A673 (cell line): ENCODE measurements at regions not wholly inside any gene's neighbourhood (a gene's known extent, or its start where the extent isn't known, plus 50 kb on each side); places are given as distances from the start of the nearest gene placed in this dataset.

Experiments
- BruUV-seq: library from RNA; stranded (reverse); fragments of 400-500 nt; replicated peaks from 2 replicates; lab custom pipeline; 2021; lab: Mats Ljungman, UMichigan
- CTCF ChIA-PET: fragments of 300-600 bp; sonication (Branson Sonifier 250); formaldehyde crosslinking; loops from one replicate; lab custom pipeline; 2022; ENCODE audit warnings: antibody characterized with exemption; lab: Charles Lee
- POLR2A ChIA-PET: fragments of 300-600 bp; sonication (Branson Sonifier 250); formaldehyde crosslinking; loops from one replicate; lab custom pipeline; 2022; ENCODE audit warnings: antibody characterized with exemption; ENCODE audit not compliant: low non-redundant PET; lab: Charles Lee
- DNase-seq: peaks from one replicate; pipeline ENCODE4 v3.0.0-alpha.2; 2015; ENCODE audit warnings: low spot score
- H3K27ac ChIP-seq: fragments of 200-600 bp; sonication (generic); 2 replicates; pipeline ENCODE4 v1.5.1; 2016; ENCODE audit warnings: mixed run types, low read depth, mild to moderate bottlenecking, mixed read lengths, antibody characterized with exemption, low read length; ENCODE audit not compliant: poor library complexity, severe bottlenecking
- H3K27me3 ChIP-seq: fragments of 200-600 bp; sonication (generic); replicated peaks from 2 replicates; pipeline ENCODE4 v1.6.1; 2017; ENCODE audit warnings: mixed run types, low read depth, mild to moderate bottlenecking, mixed read lengths, antibody characterized with exemption, low read length; ENCODE audit not compliant: insufficient read depth, poor library complexity
- H3K36me3 ChIP-seq: fragments of 200-600 bp; sonication (generic); 2 replicates; pipeline ENCODE4 v1.6.1; 2016; ENCODE audit warnings: mixed run types, mild to moderate bottlenecking, mixed read lengths, antibody characterized with exemption, low read length; ENCODE audit not compliant: insufficient read depth, poor library complexity, severe bottlenecking
- H3K4me1 ChIP-seq: fragments of 200-600 bp; sonication (generic); 2 replicates; pipeline ENCODE4 v1.6.1; 2017; ENCODE audit warnings: mixed run types, mild to moderate bottlenecking, mixed read lengths, antibody characterized with exemption, low read length; ENCODE audit not compliant: insufficient read depth, poor library complexity, severe bottlenecking
- H3K4me3 ChIP-seq: fragments of 200-600 bp; sonication (generic); 2 replicates; pipeline ENCODE4 v1.5.1; 2016; ENCODE audit warnings: low read depth, mixed run types, mild to moderate bottlenecking, mixed read lengths, low read length; ENCODE audit not compliant: poor library complexity, severe bottlenecking
- H3K9me3 ChIP-seq: fragments of 200-600 bp; sonication (generic); 2 replicates; pipeline ENCODE4 v1.6.1; 2016; ENCODE audit warnings: mixed run types, low read depth, mild to moderate bottlenecking, mixed read lengths, antibody characterized with exemption, low read length; ENCODE audit not compliant: poor library complexity, severe bottlenecking
- CTCF ChIP-seq: fragments of 300-800, 200-600 bp; sonication (generic); conservative IDR thresholded peaks from 2 replicates; pipeline ENCODE4 v1.5.1; 2017; ENCODE audit warnings: low read depth, mild to moderate bottlenecking, antibody characterized with exemption, low read length, moderate library complexity, mixed read lengths
- EZH2 ChIP-seq: fragments of 200-600 bp; sonication (generic); IDR thresholded peaks from 2 replicates; pipeline ENCODE4 v1.6.1; 2017; ENCODE audit warnings: borderline replicate concordance, low read depth, mild to moderate bottlenecking, mixed read lengths, antibody characterized with exemption, low read length; ENCODE audit not compliant: poor library complexity, severe bottlenecking
- intact Hi-C: fragments of 100-400 bp; cut with micrococcal nuclease; formaldehyde crosslinking; loops from one replicate; pipeline ENCODE4 v1.10.0; 2022; ENCODE audit not compliant: unreplicated experiment

- intact Hi-C loops, result no loop called here
- no peaks in the 10 kb centered on the region for H3K4me1 ChIP-seq
- CTCF ChIA-PET, result no interaction called here
- H3K9me3 ChIP-seq, result no peaks in the 10 kb centered on the region
- no peak overlapping the region for H3K27ac ChIP-seq
- no peak for DNase-seq
- TF ChIP-seq CTCF, result no peak
- TF ChIP-seq EZH2, result no peak
- no peaks in the 10 kb centered on the region for H3K36me3 ChIP-seq
- no peak overlapping the region for H3K4me3 ChIP-seq
- POLR2A ChIA-PET, result no interaction called here
- no TSS peak for BruUV-seq
- no peaks in the 10 kb centered on the region for H3K27me3 ChIP-seq
These were observed 151.5 kb upstream of the CADPS start for GRCh38 chr3:63026722-63027121.

- Histone ChIP-seq H3K27ac (no peak overlapping the region), H3K27me3 (no peaks in the 10 kb centered on the region), H3K4me3 (no peak overlapping the region), H3K9me3 (no peaks in the 10 kb centered on the region), H3K36me3 (no peaks in the 10 kb centered on the region), H3K4me1 (no peaks in the 10 kb centered on the region)
- POLR2A ChIA-PET, result no interaction called here
- no peak for DNase-seq
- CTCF ChIA-PET, result no interaction called here
- TF ChIP-seq EZH2 (no peak), CTCF (no peak)
- intact Hi-C loops, result no loop called here
- no TSS peak for BruUV-seq
These were observed 154.1 kb upstream of the CADPS start for GRCh38 chr3:63029326-63029725.

- BruUV-seq, result no TSS peak
- Histone ChIP-seq H3K27ac (no peak overlapping the region), H3K4me1 (no peaks in the 10 kb centered on the region), H3K4me3 (no peak overlapping the region), H3K9me3 (no peaks in the 10 kb centered on the region), H3K36me3 (no peaks in the 10 kb centered on the region), H3K27me3 (no peaks in the 10 kb centered on the region)
- TF ChIP-seq CTCF (no peak), EZH2 (no peak)
- ChIA-PET CTCF (no interaction called here), POLR2A (no interaction called here)
- no peak for DNase-seq
- intact Hi-C loops, result no loop called here
These were observed 154.7 kb upstream of the CADPS start for GRCh38 chr3:63029921-63030320.

- POLR2A ChIA-PET, result no interaction called here
- Histone ChIP-seq H3K4me3 (no peak overlapping the region), H3K27me3 (no peaks in the 10 kb centered on the region), H3K4me1 (no peaks in the 10 kb centered on the region), H3K27ac (no peak overlapping the region), H3K36me3 (no peaks in the 10 kb centered on the region), H3K9me3 (no peaks in the 10 kb centered on the region)
- no peak for TF ChIP-seq CTCF
- no peak for TF ChIP-seq EZH2
- no TSS peak for BruUV-seq
- intact Hi-C loops, result no loop called here
- DNase-seq, result no peak
- CTCF ChIA-PET, result no interaction called here
These were observed 155.4 kb upstream of the CADPS start for GRCh38 chr3:63030666-63031065.
